Upper lobe of left lung (tissue), 6 donors: ENCODE measurements at regions not wholly inside any gene's neighbourhood (a gene's known extent, or its start where the extent isn't known, plus 50 kb on each side); places are given as distances from the start of the nearest gene placed in this dataset.

Source experiments
- ATAC-seq, 2 donors: fragments of 200-7000 bp; cut with Tn5 transposase; one replicate each; pipeline ENCODE4 v1.9.1; 2022; ENCODE audit warnings: mild to moderate bottlenecking in 2 of 2, moderate library complexity in 2 of 2; ENCODE audit not compliant: low FRiP score in 2 of 2
- DNase-seq, 2 donors: peaks; one replicate each; pipeline ENCODE4 v3.0.0-alpha.2; 2019 to 2020
- H3K27ac ChIP-seq, 4 donors: fragments of 200-600 bp; sonication (generic); one replicate each; pipeline ENCODE4 v1.5.1; 2016 to 2019
- H3K27me3 ChIP-seq, 4 donors: fragments of 200-600 bp; sonication (generic); one replicate each; pipeline ENCODE4 v1.5.1; 2017 to 2019
- H3K36me3 ChIP-seq, 4 donors: fragments of 200-600 bp; sonication (generic); one replicate each; pipeline ENCODE4 v1.5.1; 2016 to 2019
- H3K4me1 ChIP-seq, 4 donors: fragments of 200-600 bp; sonication (generic); one replicate each; pipeline ENCODE4 v1.5.1; 2018 to 2019
- H3K4me3 ChIP-seq, 4 donors: fragments of 200-600 bp; sonication (generic); one replicate each; pipeline ENCODE4 v1.5.1; 2017 to 2019; ENCODE audit warnings: mild to moderate bottlenecking in 2 of 4, moderate library complexity in 1 of 4
- H3K9me3 ChIP-seq, 4 donors: fragments of 200-600 bp; sonication (generic); one replicate each; pipeline ENCODE4 v1.5.1; 2018 to 2019
- EP300 ChIP-seq, 4 donors: sonication (generic); formaldehyde crosslinking; IDR thresholded peaks; one replicate each; pipeline ENCODE4 v1.5.1; 2017; ENCODE audit warnings: antibody characterized with exemption in 4 of 4, control low read depth in 2 of 4
- POLR2A ChIP-seq, 4 donors: fragments of 450-650 bp; IDR thresholded peaks; one replicate each; pipeline ENCODE4 v1.5.1; 2016 to 2017; ENCODE audit warnings: antibody characterized with exemption in 4 of 4, mild to moderate bottlenecking in 2 of 4
- POLR2AphosphoS5 ChIP-seq, 2 donors: sonication (generic); formaldehyde crosslinking; IDR thresholded peaks; one replicate each; pipeline ENCODE4 v1.5.1; 2017; ENCODE audit warnings: antibody characterized with exemption in 2 of 2
- whole genome bisulfite sequencing, 2 donors: methylation state at CpG; one replicate each; pipeline ENCODE4 v1.1.5; 2017 to 2018; 5-methylcytosine and 5-hydroxymethylcytosine counted together
- TF ChIP-seq, protein P1 (sequence below), 6 experiments: fragments of 450-650 bp in 4 of 6; fragments of 200-600 bp in 2 of 6; sonication (generic) in 2 of 6; IDR thresholded peaks; one replicate each; pipeline ENCODE4 v1.5.1; 2016 to 2019; ENCODE audit warnings: antibody characterized with exemption in 6 of 6
- donor health status: DM: no; HTN: no; CAD: no; lungs with moderate emphysema.
- donor health status: DM: no; HTN: yes; CAD: no; lungs with severe emphysema.

DNA sequence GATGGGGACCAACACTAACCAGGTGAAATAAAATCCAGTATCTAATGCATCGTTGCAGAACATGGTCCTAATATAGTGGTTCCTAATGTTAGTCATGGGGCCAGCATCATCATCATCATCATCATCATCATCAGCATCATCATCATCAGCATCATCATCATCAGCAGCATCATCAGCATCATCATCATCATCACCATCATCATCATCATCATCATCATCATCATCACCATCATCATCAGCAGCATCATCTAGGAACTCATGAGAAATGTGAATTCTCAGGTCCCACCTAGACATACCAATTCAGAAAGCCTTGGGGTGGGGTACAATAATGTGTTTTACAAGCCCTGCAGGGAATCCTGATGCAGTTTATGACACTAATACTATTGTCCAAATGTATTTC, 179.4 kb upstream of the LRRN1 start:
- Histone ChIP-seq H3K27me3 (no peaks in the 10 kb centered on the region), H3K9me3 (no peaks in the 10 kb centered on the region), H3K27ac (no peak overlapping the region), H3K36me3 (no peaks in the 10 kb centered on the region), H3K4me1 (no peaks in the 10 kb centered on the region), H3K4me3 (no peak overlapping the region)
- WGBS, 2 donors = 92 to 100% methylated on average over 1 of the region's 1 CpG
- DNase-seq = no peak
- TF ChIP-seq POLR2A (IDR thresholded peaks at IDR 0.05) (no peak), POLR2AphosphoS5 (IDR thresholded peaks at IDR 0.05) (no peak), EP300 (IDR thresholded peaks at IDR 0.05) (no peak)
- TF ChIP-seq, protein P1, sequence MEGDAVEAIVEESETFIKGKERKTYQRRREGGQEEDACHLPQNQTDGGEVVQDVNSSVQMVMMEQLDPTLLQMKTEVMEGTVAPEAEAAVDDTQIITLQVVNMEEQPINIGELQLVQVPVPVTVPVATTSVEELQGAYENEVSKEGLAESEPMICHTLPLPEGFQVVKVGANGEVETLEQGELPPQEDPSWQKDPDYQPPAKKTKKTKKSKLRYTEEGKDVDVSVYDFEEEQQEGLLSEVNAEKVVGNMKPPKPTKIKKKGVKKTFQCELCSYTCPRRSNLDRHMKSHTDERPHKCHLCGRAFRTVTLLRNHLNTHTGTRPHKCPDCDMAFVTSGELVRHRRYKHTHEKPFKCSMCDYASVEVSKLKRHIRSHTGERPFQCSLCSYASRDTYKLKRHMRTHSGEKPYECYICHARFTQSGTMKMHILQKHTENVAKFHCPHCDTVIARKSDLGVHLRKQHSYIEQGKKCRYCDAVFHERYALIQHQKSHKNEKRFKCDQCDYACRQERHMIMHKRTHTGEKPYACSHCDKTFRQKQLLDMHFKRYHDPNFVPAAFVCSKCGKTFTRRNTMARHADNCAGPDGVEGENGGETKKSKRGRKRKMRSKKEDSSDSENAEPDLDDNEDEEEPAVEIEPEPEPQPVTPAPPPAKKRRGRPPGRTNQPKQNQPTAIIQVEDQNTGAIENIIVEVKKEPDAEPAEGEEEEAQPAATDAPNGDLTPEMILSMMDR (IDR thresholded peaks at IDR 0.05) = no peak
- ATAC-seq = no peak

DNA sequence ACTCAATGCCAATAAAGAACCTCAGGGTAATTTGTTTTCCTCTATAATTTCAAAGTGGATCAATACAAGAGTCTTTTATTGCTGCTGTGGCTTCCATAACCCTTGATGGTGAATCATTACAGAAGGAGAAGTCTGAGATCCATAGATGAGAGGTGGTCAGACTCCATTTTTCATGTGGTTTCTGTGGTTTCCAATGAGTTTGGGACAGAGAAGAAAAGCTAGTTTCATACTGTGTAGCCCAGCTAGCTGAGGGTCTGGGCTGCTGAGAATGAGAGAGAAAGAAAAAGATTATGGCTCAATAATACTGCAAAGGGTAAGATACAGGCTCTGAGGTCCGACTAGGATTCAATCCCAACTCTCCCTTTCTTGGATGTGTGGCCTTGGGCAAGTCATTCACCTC, 180.6 kb upstream of the LRRN1 start:
- Histone ChIP-seq H3K36me3 (no peaks in the 10 kb centered on the region), H3K4me3 (no peak overlapping the region), H3K27me3 (no peaks in the 10 kb centered on the region), H3K4me1 (no peaks in the 10 kb centered on the region), H3K9me3 (no peaks in the 10 kb centered on the region), H3K27ac (no peak overlapping the region)
- no peak for TF ChIP-seq EP300 (IDR thresholded peaks at IDR 0.05)
- TF ChIP-seq, protein P1 (IDR thresholded peaks at IDR 0.05) = no peak
- TF ChIP-seq POLR2AphosphoS5 (IDR thresholded peaks at IDR 0.05) = no peak
- no peak for TF ChIP-seq POLR2A (IDR thresholded peaks at IDR 0.05)
- ATAC-seq (no peak), DNase-seq (no peak)
- WGBS, 2 donors = 58 to 89% methylated on average over 1 of the region's 1 CpG

DNA sequence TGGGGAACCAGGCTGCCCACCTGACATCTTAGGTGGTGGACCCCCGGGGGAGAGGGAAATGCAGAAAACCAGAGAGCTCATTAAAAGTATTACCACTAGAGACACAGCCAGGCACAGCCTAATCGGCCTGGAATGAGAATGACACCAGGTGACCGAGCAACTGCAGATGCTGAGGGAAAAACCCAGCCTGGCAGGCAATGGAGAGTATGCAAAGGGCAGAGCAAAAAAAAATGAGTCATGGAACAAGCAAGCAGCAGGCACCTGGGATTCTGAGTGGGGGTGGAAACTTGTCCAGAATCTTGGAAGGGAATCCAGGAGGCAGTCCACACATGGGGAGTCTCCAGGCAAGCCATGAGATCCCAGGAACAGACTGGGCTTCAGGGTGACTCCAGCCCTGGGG, 183.7 kb upstream of the LRRN1 start:
- Histone ChIP-seq H3K36me3 (no peaks in the 10 kb centered on the region), H3K27ac (no peak overlapping the region), H3K27me3 (no peaks in the 10 kb centered on the region), H3K4me1 (no peaks in the 10 kb centered on the region), H3K4me3 (no peak overlapping the region), H3K9me3 (no peaks in the 10 kb centered on the region)
- TF ChIP-seq, protein P1 (IDR thresholded peaks at IDR 0.05) = no peak
- no peak for TF ChIP-seq POLR2A (IDR thresholded peaks at IDR 0.05)
- TF ChIP-seq POLR2AphosphoS5 (IDR thresholded peaks at IDR 0.05) = no peak
- TF ChIP-seq EP300 (IDR thresholded peaks at IDR 0.05) = no peak
- DNase-seq = no peak
- 73 to 75% methylated on average over 3 of the region's 3 CpGs for WGBS, 2 donors
- no peak for ATAC-seq

DNA sequence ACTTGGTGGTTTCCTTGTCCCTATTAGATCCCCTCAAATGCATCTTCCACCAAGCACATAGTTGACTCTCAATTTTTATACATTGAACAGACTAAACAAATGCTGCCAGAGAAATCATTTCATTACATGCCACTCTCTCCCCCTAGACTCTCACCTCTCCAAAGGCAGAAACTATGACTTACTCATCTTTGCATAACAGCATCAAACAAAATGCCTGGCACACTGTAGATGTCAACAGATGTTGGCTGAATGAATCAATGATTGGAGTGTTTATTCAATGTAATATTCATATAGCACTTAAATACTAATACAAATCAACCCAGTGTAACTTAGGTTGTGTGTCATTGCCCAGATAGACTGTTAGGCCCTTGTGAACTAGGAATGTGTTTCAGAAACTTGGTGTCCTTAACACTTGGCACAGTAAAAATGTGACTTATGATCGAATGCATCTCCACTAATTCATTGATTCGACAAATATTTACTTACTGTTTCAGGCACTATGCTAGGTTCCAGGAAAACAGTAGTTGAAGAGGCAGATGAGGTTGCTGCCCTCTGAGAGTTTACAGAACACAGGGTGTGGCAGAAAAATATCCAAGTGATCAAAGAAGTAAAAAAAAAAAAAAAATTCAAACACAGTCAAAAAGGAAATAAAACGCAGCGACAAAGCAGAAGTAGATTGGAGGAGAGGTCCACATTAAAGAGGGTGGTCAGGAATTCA, 188.5 kb upstream of the LRRN1 start:
- Histone ChIP-seq H3K9me3 (no peaks in the 10 kb centered on the region), H3K4me3 (no peak overlapping the region), H3K27me3 (no peaks in the 10 kb centered on the region), H3K36me3 (no peaks in the 10 kb centered on the region), H3K27ac (no peak overlapping the region), H3K4me1 (no peaks in the 10 kb centered on the region)
- TF ChIP-seq POLR2A (IDR thresholded peaks at IDR 0.05) (no peak), POLR2AphosphoS5 (IDR thresholded peaks at IDR 0.05) (no peak), EP300 (IDR thresholded peaks at IDR 0.05) (no peak)
- TF ChIP-seq, protein P1 (IDR thresholded peaks at IDR 0.05) = no peak
- DNase-seq = no peak
- ATAC-seq = no peak
- 40 to 41% methylated on average over 4 of the region's 4 CpGs for WGBS, 2 donors

DNA sequence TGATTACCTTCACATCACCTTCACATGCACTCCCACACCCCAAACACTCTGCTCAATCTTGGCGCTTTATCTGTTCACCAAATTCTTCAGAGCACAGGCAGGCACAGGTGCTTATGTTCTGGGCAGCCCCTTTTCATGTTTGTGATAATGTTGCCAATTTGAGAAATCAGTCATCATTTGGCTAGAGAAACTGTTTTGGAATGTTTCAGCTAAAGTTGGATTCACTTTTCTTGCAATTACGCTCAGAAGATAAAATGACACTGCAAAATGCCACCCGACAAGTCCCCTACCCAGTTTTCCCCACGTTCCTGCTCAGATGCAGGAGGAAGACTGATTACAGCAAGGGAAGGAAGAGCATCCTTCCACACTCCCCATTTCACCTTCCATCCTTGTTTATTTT, 192.9 kb upstream of the LRRN1 start:
- H3K27me3 ChIP-seq = no peaks in the 10 kb centered on the region
- WGBS, 2 donors = 82 to 83% methylated on average over 4 of the region's 4 CpGs
- no peaks in the 10 kb centered on the region for H3K36me3 ChIP-seq
- H3K27ac ChIP-seq = no peak overlapping the region
- no peak for TF ChIP-seq POLR2A (IDR thresholded peaks at IDR 0.05)
- no peak for TF ChIP-seq EP300 (IDR thresholded peaks at IDR 0.05)
- no peak for TF ChIP-seq POLR2AphosphoS5 (IDR thresholded peaks at IDR 0.05)
- TF ChIP-seq, protein P1 (IDR thresholded peaks at IDR 0.05) = no peak
- H3K9me3 ChIP-seq = no peaks in the 10 kb centered on the region
- ATAC-seq (no peak), DNase-seq (no peak)
- no peak overlapping the region for H3K4me3 ChIP-seq
- H3K4me1 ChIP-seq = no peaks in the 10 kb centered on the region
